Uterus (tissue), 3 donors: ENCODE measurements at regions not wholly inside any gene's neighbourhood (a gene's known extent, or its start where the extent isn't known, plus 50 kb on each side); places are given as distances from the start of the nearest gene placed in this dataset.
"Not testable (repeated sequence)": the region's sequence is repeated elsewhere in the genome, so short reads cannot be mapped to it uniquely, and the experiment has no call there.

ENCODE experiments used
- DNase-seq, 2 donors: peaks; one replicate each; pipeline ENCODE4 v3.0.0-alpha.2; 2019 to 2020
- H3K27ac ChIP-seq, 2 donors: fragments of 200-600 bp; sonication (generic); 1 replicate in 1 of 2; 2 replicates in 1 of 2; pipeline ENCODE4 v1.5.1; 2016 to 2018
- H3K27me3 ChIP-seq, 2 donors: fragments of 200-600 bp; sonication (generic); one replicate each; pipeline ENCODE4 v1.5.1; 2018 to 2019; ENCODE audit warnings: control low read depth in 1 of 2
- H3K36me3 ChIP-seq, 2 donors: fragments of 200-600 bp; sonication (generic); one replicate each; pipeline ENCODE4 v1.5.1; 2019; ENCODE audit warnings: control low read depth in 1 of 2
- H3K4me1 ChIP-seq, 2 donors: fragments of 200-600 bp; sonication (generic); one replicate each; pipeline ENCODE4 v1.5.1; 2018 to 2019; ENCODE audit warnings: control low read depth in 1 of 2
- H3K4me3 ChIP-seq, 2 donors: fragments of 200-600 bp; sonication (generic); 1 replicate in 1 of 2; 2 replicates in 1 of 2; pipeline ENCODE4 v1.5.1; 2018 to 2019; ENCODE audit warnings: mild to moderate bottlenecking in 1 of 2
- H3K9me3 ChIP-seq, 2 donors: fragments of 200-600 bp; sonication (generic); one replicate each; pipeline ENCODE4 v1.5.1; 2019; ENCODE audit warnings: control low read depth in 1 of 2
- CTCF ChIP-seq, 4 experiments: fragments of 200-600 bp in 2 of 4; fragments of 450-650 bp in 2 of 4; sonication (generic) in 2 of 4; IDR thresholded peaks; one replicate each; pipeline ENCODE4 v1.5.1; 2016 to 2019; ENCODE audit warnings: antibody characterized with exemption in 4 of 4, mild to moderate bottlenecking in 2 of 4, moderate library complexity in 1 of 4
- POLR2A ChIP-seq, 2 donors: fragments of 450-650 bp; IDR thresholded peaks; one replicate each; pipeline ENCODE4 v1.6.1; 2016; ENCODE audit warnings: antibody characterized with exemption in 2 of 2, mild to moderate bottlenecking in 1 of 2, moderate library complexity in 1 of 2
- intact Hi-C: fragments of 100-400 bp; cut with DNase I; formaldehyde crosslinking; loops from one replicate; pipeline ENCODE4 v1.15.1; 2023; ENCODE audit warnings: low total_unique reads
- donor health status: DM: yes; HTN: yes; CAD: no.

- H3K4me3 ChIP-seq: no peak overlapping the region
- H3K9me3 ChIP-seq: no peaks in the 10 kb centered on the region
- TF ChIP-seq CTCF (IDR thresholded peaks at IDR 0.05): no peak
- H3K27me3 ChIP-seq: no peaks in the 10 kb centered on the region
- H3K4me1 ChIP-seq: no peaks in the 10 kb centered on the region
- H3K36me3 ChIP-seq: no peaks in the 10 kb centered on the region
- no peak for DNase-seq
- H3K27ac ChIP-seq: no peak overlapping the region
- intact Hi-C loops: no loop called here
Measured at GRCh38 chr12:74391283-74391682, 146.4 kb upstream of the ATXN7L3B start.

- no peaks in the 10 kb centered on the region for H3K9me3 ChIP-seq
- TF ChIP-seq POLR2A (IDR thresholded peaks at IDR 0.05) (no peak), CTCF (IDR thresholded peaks at IDR 0.05) (no peak)
- H3K4me3 ChIP-seq: no peak overlapping the region
- no peak overlapping the region for H3K27ac ChIP-seq
- H3K36me3 ChIP-seq: no peaks in the 10 kb centered on the region
- intact Hi-C loops: no loop called here
- no peaks in the 10 kb centered on the region for H3K27me3 ChIP-seq
- DNase-seq: no peak
- H3K4me1 ChIP-seq: no peaks in the 10 kb centered on the region
Measured at GRCh38 chr12:74393272-74393671, 144.4 kb upstream of the ATXN7L3B start.

- TF ChIP-seq CTCF (IDR thresholded peaks at IDR 0.05) (no peak), POLR2A (IDR thresholded peaks at IDR 0.05) (no peak)
- intact Hi-C loops: no loop called here
Measured at GRCh38 chr12:74394647-74395046, 143.0 kb upstream of the ATXN7L3B start.

GRCh38 chr12:74401035-74401434 is 136.6 kb upstream of the ATXN7L3B start:
- no peak for TF ChIP-seq POLR2A (IDR thresholded peaks at IDR 0.05)
- no peak for TF ChIP-seq CTCF (IDR thresholded peaks at IDR 0.05)
- no peaks in the 10 kb centered on the region for H3K4me1 ChIP-seq
- DNase-seq: no peak
- intact Hi-C loops: no loop called here
- H3K4me3 ChIP-seq: no peak overlapping the region
- H3K9me3 ChIP-seq: no peaks in the 10 kb centered on the region
- H3K27me3 ChIP-seq: no peaks in the 10 kb centered on the region
- no peaks in the 10 kb centered on the region for H3K36me3 ChIP-seq
- no peak overlapping the region for H3K27ac ChIP-seq

More at GRCh38 chr12:74394647-74395046, 143.0 kb upstream of the ATXN7L3B start:
- no peaks in the 10 kb centered on the region for H3K36me3 ChIP-seq
- H3K4me3 ChIP-seq: no peak overlapping the region
- no peaks in the 10 kb centered on the region for H3K27me3 ChIP-seq
- H3K4me1 ChIP-seq: no peaks in the 10 kb centered on the region
- no peak for DNase-seq
- H3K27ac ChIP-seq: no peak overlapping the region
- H3K9me3 ChIP-seq: no peaks in the 10 kb centered on the region

- no peaks in the 10 kb centered on the region for H3K4me1 ChIP-seq
- intact Hi-C loops: no loop called here
Measured at GRCh38 chr12:74401966-74402365, 135.7 kb upstream of the ATXN7L3B start.

GRCh38 chr12:74403221-74403470 is 134.5 kb upstream of the ATXN7L3B start:
- H3K27me3 ChIP-seq, H3K27ac ChIP-seq, H3K4me3 ChIP-seq, H3K4me1 ChIP-seq, H3K9me3 ChIP-seq, intact Hi-C loops, H3K36me3 ChIP-seq, DNase-seq: not testable (repeated sequence)

More at GRCh38 chr12:74401966-74402365, 135.7 kb upstream of the ATXN7L3B start:
- H3K27ac ChIP-seq: no peak overlapping the region
- no peaks in the 10 kb centered on the region for H3K9me3 ChIP-seq
- no peaks in the 10 kb centered on the region for H3K36me3 ChIP-seq
- no peak for TF ChIP-seq CTCF (IDR thresholded peaks at IDR 0.05)
- no peak for TF ChIP-seq POLR2A (IDR thresholded peaks at IDR 0.05)
- no peaks in the 10 kb centered on the region for H3K27me3 ChIP-seq
- no peak for DNase-seq
- H3K4me3 ChIP-seq: no peak overlapping the region
